ENCODE measurements at regions not wholly inside any gene's neighbourhood (a gene's known extent, or its start where the extent isn't known, plus 50 kb on each side); places are given as distances from the start of the nearest gene placed in this dataset.
A peak's percentile ranks its signal among the peaks of the same experiment; 100 is the strongest.

GRCh38 chr4:65825116-65825753 is 154.9 kb upstream of the EPHA5 start:
- no peak overlapping the region for H3K9ac ChIP-seq (ENCODE audit: low read length)
- H3K27ac ChIP-seq (ENCODE audit: low read depth, low read length): no peak overlapping the region
- H3K4me1 ChIP-seq (ENCODE audit: control insufficient read depth, insufficient read depth, low read length): no peaks in the 10 kb centered on the region
- no peaks in the 10 kb centered on the region for H3K36me3 ChIP-seq (ENCODE audit: control insufficient read depth, insufficient read depth, low read length)
- H3K9me3 ChIP-seq (ENCODE audit: control insufficient read depth, insufficient read depth, low read depth, low read length): no peaks in the 10 kb centered on the region
- no peak overlapping the region for H3K4me3 ChIP-seq (ENCODE audit: low read depth, low read length)
- H3K27me3 ChIP-seq (ENCODE audit: control insufficient read depth, insufficient read depth, low read length): no peaks in the 10 kb centered on the region

- H3K27ac ChIP-seq (ENCODE audit: low read depth, low read length): no peak overlapping the region
- no peaks in the 10 kb centered on the region for H3K27me3 ChIP-seq (ENCODE audit: control insufficient read depth, insufficient read depth, low read length)
- no peak overlapping the region for H3K4me3 ChIP-seq (ENCODE audit: low read depth, low read length)
- H3K9ac ChIP-seq (ENCODE audit: low read length): no peak overlapping the region
- H3K4me1 ChIP-seq (ENCODE audit: control insufficient read depth, insufficient read depth, low read length): no peaks in the 10 kb centered on the region
- H3K9me3 ChIP-seq (ENCODE audit: control insufficient read depth, insufficient read depth, low read depth, low read length): peaks cover 18% of the 10 kb centered on the region; the same call in 1 of the 2 replicates
- H3K36me3 ChIP-seq (ENCODE audit: control insufficient read depth, insufficient read depth, low read length): no peaks in the 10 kb centered on the region
These were observed 148.9 kb upstream of the EPHA5 start for GRCh38 chr4:65819192-65819591.

DNA sequence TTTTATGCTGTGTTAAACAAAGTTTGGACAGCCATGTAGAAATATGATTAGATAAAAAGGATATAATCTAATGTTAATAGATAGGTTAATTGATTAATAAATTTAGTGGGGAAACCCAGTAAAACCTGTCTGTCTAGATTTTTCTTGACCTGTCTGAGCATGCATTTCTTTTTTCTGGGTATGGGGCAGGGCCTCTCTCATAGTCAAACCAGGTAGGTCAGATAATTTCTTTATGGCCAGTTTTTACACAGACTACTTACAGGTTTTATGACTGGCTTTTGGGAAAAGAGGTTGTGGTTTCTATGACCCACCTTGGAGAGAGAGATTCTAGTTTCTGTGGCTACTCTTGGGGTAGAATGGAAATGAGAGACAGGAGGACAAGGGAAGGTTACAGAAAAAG is 135.6 kb upstream of the EPHA5 start:
- no peaks in the 10 kb centered on the region for H3K36me3 ChIP-seq (ENCODE audit: control insufficient read depth, insufficient read depth, low read length)

DNA sequence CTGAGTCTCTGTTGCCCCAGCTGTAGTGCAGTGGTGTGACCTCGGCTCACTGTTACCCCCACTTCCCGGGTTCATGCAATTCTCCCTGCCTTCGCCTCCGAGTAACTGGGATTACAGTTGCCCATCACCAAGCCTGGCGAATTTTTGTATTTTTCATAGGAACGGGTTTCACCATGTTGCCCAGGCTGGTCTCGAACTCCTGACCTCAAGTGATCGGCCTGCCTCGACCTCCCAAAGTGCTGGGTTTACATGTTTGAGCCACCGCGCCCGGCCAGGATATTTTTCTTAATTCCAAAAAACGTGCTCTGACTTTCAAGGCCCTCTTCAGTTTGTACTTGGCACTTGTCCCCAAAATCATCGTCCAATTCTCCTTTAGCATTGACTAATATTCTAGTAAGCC is 129.2 kb upstream of the EPHA5 start:
- H3K4me1 ChIP-seq (ENCODE audit: control insufficient read depth, insufficient read depth, low read length): no peaks in the 10 kb centered on the region
- H3K27me3 ChIP-seq (ENCODE audit: control insufficient read depth, insufficient read depth, low read length): no peaks in the 10 kb centered on the region
- H3K9ac ChIP-seq (ENCODE audit: low read length): no peak overlapping the region
- no peak overlapping the region for H3K4me3 ChIP-seq (ENCODE audit: low read depth, low read length)
- no peaks in the 10 kb centered on the region for H3K36me3 ChIP-seq (ENCODE audit: control insufficient read depth, insufficient read depth, low read length)
- H3K9me3 ChIP-seq (ENCODE audit: control insufficient read depth, insufficient read depth, low read depth, low read length): no peaks in the 10 kb centered on the region
- H3K27ac ChIP-seq (ENCODE audit: low read depth, low read length): no peak overlapping the region

More for the DNA sequence above, 135.6 kb upstream of the EPHA5 start:
- Histone ChIP-seq H3K4me3 (ENCODE audit: low read depth, low read length) (no peak overlapping the region), H3K4me1 (ENCODE audit: control insufficient read depth, insufficient read depth, low read length) (no peaks in the 10 kb centered on the region; the same call in 1 of the 2 replicates), H3K9me3 (ENCODE audit: control insufficient read depth, insufficient read depth, low read depth, low read length) (peaks cover 18% of the 10 kb centered on the region), H3K27me3 (ENCODE audit: control insufficient read depth, insufficient read depth, low read length) (no peaks in the 10 kb centered on the region), H3K9ac (ENCODE audit: low read length) (no peak overlapping the region), H3K27ac (ENCODE audit: low read depth, low read length) (no peak overlapping the region)

DNA sequence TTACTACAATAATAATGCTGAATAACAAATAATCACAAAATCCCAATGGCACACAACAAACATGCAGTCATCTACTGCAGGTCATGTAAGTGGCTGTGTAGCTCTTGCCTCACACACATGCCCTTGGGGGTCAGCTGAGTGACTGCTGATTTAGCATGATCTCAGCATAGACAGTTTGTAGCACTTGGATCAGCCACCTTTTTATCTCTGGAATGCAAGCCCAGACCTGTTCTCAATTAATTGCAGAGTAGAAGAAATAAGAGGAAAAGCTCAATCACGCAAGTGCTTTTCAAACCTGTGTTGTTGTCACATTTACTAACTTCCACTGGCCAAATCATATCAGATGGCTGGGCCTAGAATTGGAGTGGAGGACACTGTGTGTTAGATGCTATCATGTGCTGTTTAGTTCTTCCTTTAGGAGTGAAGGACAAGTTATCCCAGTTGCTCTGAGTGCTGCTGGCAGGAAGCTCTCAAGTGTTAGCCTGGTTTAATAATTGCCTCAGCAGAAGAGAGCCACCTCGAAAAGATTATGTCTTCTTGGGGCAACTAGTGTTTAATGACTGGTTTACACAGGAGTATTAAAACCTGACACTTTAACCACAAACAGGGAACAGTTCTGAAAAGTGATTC is 128.3 kb upstream of the EPHA5 start:
- Histone ChIP-seq H3K27me3 (ENCODE audit: control insufficient read depth, insufficient read depth, low read length) (no peaks in the 10 kb centered on the region), H3K4me1 (ENCODE audit: control insufficient read depth, insufficient read depth, low read length) (no peaks in the 10 kb centered on the region), H3K4me3 (ENCODE audit: low read depth, low read length) (no peak overlapping the region), H3K36me3 (ENCODE audit: control insufficient read depth, insufficient read depth, low read length) (no peaks in the 10 kb centered on the region), H3K9ac (ENCODE audit: low read length) (no peak overlapping the region), H3K9me3 (ENCODE audit: control insufficient read depth, insufficient read depth, low read depth, low read length) (no peaks in the 10 kb centered on the region), H3K27ac (ENCODE audit: low read depth, low read length) (no peak overlapping the region)

GRCh38 chr4:65791812-65792308 is 121.6 kb upstream of the EPHA5 start:
- peaks cover 7% of the 10 kb centered on the region for H3K4me1 ChIP-seq (ENCODE audit: control insufficient read depth, insufficient read depth, low read length)

GRCh38 chr4:65791111-65791811 is 121.0 kb upstream of the EPHA5 start:
- no peaks in the 10 kb centered on the region for H3K36me3 ChIP-seq (ENCODE audit: control insufficient read depth, insufficient read depth, low read length)
- no peaks in the 10 kb centered on the region for H3K9me3 ChIP-seq (ENCODE audit: control insufficient read depth, insufficient read depth, low read depth, low read length)
- peaks cover 7% of the 10 kb centered on the region for H3K4me1 ChIP-seq (ENCODE audit: control insufficient read depth, insufficient read depth, low read length)
- H3K27me3 ChIP-seq (ENCODE audit: control insufficient read depth, insufficient read depth, low read length): no peaks in the 10 kb centered on the region
- no peak overlapping the region for H3K4me3 ChIP-seq (ENCODE audit: low read depth, low read length)
- peak overlapping the region; percentile 4; the same call in 1 of the 2 replicates for H3K27ac ChIP-seq (ENCODE audit: low read depth, low read length)
- no peak overlapping the region for H3K9ac ChIP-seq (ENCODE audit: low read length)

More at GRCh38 chr4:65791812-65792308, 121.6 kb upstream of the EPHA5 start:
- Histone ChIP-seq H3K4me3 (ENCODE audit: low read depth, low read length) (no peak overlapping the region), H3K9me3 (ENCODE audit: control insufficient read depth, insufficient read depth, low read depth, low read length) (no peaks in the 10 kb centered on the region), H3K27me3 (ENCODE audit: control insufficient read depth, insufficient read depth, low read length) (no peaks in the 10 kb centered on the region), H3K36me3 (ENCODE audit: control insufficient read depth, insufficient read depth, low read length) (no peaks in the 10 kb centered on the region), H3K27ac (ENCODE audit: low read depth, low read length) (peak overlapping the region; percentile 4; the same call in 1 of the 2 replicates), H3K9ac (ENCODE audit: low read length) (no peak overlapping the region)

DNA sequence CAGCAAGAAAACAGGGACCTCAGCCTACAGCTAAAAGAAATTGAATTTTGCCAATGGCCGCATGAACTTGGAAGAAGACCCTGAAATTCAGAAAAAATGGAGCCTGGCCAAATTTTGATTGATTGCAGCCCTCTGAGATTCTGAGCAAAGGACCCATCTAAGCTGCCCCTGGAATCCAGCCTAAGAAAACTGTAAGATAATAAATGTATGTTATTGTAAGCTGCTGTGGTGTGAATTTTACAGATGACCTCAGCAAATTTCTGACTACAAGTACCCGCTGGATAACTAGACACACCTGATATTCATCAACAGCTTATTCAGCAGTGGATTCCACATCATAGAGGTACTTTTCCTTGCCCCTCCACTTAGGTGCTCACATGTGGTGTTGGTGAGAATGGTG is 119.5 kb upstream of the EPHA5 start:
- Histone ChIP-seq H3K4me1 (ENCODE audit: control insufficient read depth, insufficient read depth, low read length) (peaks cover 7% of the 10 kb centered on the region), H3K36me3 (ENCODE audit: control insufficient read depth, insufficient read depth, low read length) (no peaks in the 10 kb centered on the region), H3K27ac (ENCODE audit: low read depth, low read length) (no peak overlapping the region), H3K4me3 (ENCODE audit: low read depth, low read length) (no peak overlapping the region), H3K9me3 (ENCODE audit: control insufficient read depth, insufficient read depth, low read depth, low read length) (no peaks in the 10 kb centered on the region), H3K27me3 (ENCODE audit: control insufficient read depth, insufficient read depth, low read length) (no peaks in the 10 kb centered on the region), H3K9ac (ENCODE audit: low read length) (no peak overlapping the region)

GRCh38 chr4:65789341-65789740 is 119.1 kb upstream of the EPHA5 start:
- peaks cover 7% of the 10 kb centered on the region for H3K4me1 ChIP-seq (ENCODE audit: control insufficient read depth, insufficient read depth, low read length)
- H3K9me3 ChIP-seq (ENCODE audit: control insufficient read depth, insufficient read depth, low read depth, low read length): no peaks in the 10 kb centered on the region
- no peak overlapping the region for H3K27ac ChIP-seq (ENCODE audit: low read depth, low read length)
- no peak overlapping the region for H3K4me3 ChIP-seq (ENCODE audit: low read depth, low read length)
- H3K36me3 ChIP-seq (ENCODE audit: control insufficient read depth, insufficient read depth, low read length): no peaks in the 10 kb centered on the region
- no peak overlapping the region for H3K9ac ChIP-seq (ENCODE audit: low read length)
- no peaks in the 10 kb centered on the region for H3K27me3 ChIP-seq (ENCODE audit: control insufficient read depth, insufficient read depth, low read length)

DNA sequence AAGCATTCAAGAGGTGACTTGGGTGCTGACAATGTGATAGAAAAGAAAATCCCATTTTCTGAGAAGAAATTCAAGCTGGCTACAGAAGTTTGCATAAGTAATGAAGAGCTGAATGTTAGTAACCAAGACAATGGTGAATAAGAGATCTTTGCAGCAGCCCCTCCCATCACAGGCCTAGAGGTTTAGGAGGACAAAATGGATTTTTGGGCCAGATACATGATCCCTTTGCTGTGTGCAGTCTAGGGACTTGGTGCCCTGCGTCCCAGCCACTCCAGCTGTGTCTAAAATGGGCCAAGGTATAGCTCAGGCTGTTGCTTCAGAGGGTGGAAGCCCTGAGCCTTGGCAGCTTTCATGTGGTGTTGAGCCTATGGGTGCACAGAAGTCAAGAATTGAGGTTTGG is 107.0 kb upstream of the EPHA5 start:
- Histone ChIP-seq H3K9me3 (ENCODE audit: control insufficient read depth, insufficient read depth, low read depth, low read length) (peaks cover 44% of the 10 kb centered on the region), H3K27me3 (ENCODE audit: control insufficient read depth, insufficient read depth, low read length) (no peaks in the 10 kb centered on the region), H3K4me3 (ENCODE audit: low read depth, low read length) (no peak overlapping the region), H3K4me1 (ENCODE audit: control insufficient read depth, insufficient read depth, low read length) (no peaks in the 10 kb centered on the region), H3K27ac (ENCODE audit: low read depth, low read length) (no peak overlapping the region), H3K36me3 (ENCODE audit: control insufficient read depth, insufficient read depth, low read length) (no peaks in the 10 kb centered on the region), H3K9ac (ENCODE audit: low read length) (no peak overlapping the region)

DNA sequence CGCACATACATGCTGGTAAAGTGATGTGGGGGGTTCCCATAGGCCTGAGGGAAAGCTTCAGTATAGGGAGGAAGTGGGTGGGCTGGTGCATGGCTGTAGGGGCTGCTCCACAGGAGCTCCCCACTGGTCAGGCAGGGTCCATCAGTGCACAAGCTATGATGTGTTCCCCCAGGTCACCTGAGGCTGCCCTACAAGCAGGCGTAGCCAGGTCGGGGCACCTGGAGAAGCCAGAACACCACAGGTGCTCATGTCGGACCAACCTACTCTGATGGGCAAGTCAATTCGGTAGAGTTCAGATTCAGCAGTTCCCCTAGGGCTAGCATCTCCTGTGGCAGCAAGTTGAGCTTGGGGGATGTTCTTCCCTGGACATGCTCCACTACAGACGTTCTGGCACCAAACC is 103.3 kb upstream of the EPHA5 start:
- Histone ChIP-seq H3K9me3 (ENCODE audit: control insufficient read depth, insufficient read depth, low read depth, low read length) (peaks cover 52% of the 10 kb centered on the region), H3K4me1 (ENCODE audit: control insufficient read depth, insufficient read depth, low read length) (no peaks in the 10 kb centered on the region), H3K9ac (ENCODE audit: low read length) (no peak overlapping the region), H3K36me3 (ENCODE audit: control insufficient read depth, insufficient read depth, low read length) (no peaks in the 10 kb centered on the region), H3K27me3 (ENCODE audit: control insufficient read depth, insufficient read depth, low read length) (no peaks in the 10 kb centered on the region), H3K4me3 (ENCODE audit: low read depth, low read length) (no peak overlapping the region), H3K27ac (ENCODE audit: low read depth, low read length) (no peak overlapping the region)
